ENCODE measurements at regions not wholly inside any gene's neighbourhood (a gene's known extent, or its start where the extent isn't known, plus 50 kb on each side); places are given as distances from the start of the nearest gene placed in this dataset.
A peak's percentile ranks its signal among the peaks of the same experiment; 100 is the strongest.

DNA sequence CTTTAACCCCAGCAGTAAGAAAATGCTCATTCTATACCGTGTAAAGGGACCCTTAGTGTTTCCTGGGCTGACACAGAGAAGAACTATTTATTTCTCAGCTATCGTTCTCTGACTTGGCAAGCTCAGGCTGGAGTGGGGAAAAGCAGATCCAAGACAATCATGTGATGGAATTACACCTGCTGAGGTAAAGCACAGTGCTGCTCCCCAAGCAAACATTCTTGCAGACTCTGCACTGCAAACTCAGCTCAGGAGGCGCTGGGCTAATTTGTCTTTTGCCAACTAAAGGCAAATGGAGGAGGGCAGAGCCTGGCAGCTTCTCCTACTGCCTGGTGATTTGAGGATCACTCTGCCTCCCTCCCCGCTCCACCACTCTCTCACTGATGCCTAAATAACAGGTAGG lies 57.8 kb upstream of the FUT8 start:
- no peak for DNase-seq (ENCODE audit: low read depth in 1 of 2, low spot score in 1 of 2)
- TF ChIP-seq, protein P1, sequence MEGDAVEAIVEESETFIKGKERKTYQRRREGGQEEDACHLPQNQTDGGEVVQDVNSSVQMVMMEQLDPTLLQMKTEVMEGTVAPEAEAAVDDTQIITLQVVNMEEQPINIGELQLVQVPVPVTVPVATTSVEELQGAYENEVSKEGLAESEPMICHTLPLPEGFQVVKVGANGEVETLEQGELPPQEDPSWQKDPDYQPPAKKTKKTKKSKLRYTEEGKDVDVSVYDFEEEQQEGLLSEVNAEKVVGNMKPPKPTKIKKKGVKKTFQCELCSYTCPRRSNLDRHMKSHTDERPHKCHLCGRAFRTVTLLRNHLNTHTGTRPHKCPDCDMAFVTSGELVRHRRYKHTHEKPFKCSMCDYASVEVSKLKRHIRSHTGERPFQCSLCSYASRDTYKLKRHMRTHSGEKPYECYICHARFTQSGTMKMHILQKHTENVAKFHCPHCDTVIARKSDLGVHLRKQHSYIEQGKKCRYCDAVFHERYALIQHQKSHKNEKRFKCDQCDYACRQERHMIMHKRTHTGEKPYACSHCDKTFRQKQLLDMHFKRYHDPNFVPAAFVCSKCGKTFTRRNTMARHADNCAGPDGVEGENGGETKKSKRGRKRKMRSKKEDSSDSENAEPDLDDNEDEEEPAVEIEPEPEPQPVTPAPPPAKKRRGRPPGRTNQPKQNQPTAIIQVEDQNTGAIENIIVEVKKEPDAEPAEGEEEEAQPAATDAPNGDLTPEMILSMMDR (IDR thresholded peaks at IDR 0.05; ENCODE audit: low read depth, low read length) = no peak
- Histone ChIP-seq H3K36me3 (no peaks in the 10 kb centered on the region), H3K4me3 (no peak overlapping the region), H3K27me3 (no peaks in the 10 kb centered on the region), H3K27ac (no peak overlapping the region), H3K4me1 (ENCODE audit: low read depth) (no peaks in the 10 kb centered on the region), H3K9me3 (ENCODE audit: low read depth) (no peaks in the 10 kb centered on the region)

DNA sequence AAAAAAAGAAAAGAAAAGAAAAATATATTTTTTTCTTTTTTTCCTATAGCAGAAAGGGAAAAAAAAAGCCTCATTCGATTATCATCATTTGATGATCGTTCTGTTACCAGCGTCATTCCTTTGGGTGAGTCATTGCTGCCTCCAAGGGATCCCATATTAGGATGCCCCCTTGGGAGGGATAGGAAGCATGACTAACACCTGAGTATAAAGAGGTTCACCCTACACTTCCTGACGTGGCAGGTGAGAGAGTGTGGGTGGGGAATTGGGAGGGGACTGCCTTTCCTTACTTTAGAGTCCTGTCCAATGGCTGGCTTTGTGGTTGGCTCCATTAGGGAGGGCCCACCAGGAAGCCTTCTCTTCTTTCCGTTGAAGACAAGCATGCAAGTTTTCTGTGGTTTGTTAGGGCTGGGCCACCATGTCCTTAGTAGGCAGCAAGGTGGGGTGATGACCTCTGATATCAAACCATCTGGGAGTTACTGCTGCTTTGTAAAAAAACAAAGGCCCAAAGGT lies 56.1 kb upstream of the FUT8 start:
- peak in 1 of 2 donors; percentile 66 for DNase-seq (ENCODE audit: low read depth in 1 of 2, low spot score in 1 of 2)
- no peaks in the 10 kb centered on the region for H3K27me3 ChIP-seq
- TF ChIP-seq, protein P1 (IDR thresholded peaks at IDR 0.05; ENCODE audit: low read depth, low read length) = no peak
- H3K27ac ChIP-seq = no peak overlapping the region
- no peaks in the 10 kb centered on the region for H3K4me1 ChIP-seq (ENCODE audit: low read depth)
- no peaks in the 10 kb centered on the region for H3K36me3 ChIP-seq
- H3K4me3 ChIP-seq = no peak overlapping the region
- H3K9me3 ChIP-seq (ENCODE audit: low read depth) = no peaks in the 10 kb centered on the region

DNA sequence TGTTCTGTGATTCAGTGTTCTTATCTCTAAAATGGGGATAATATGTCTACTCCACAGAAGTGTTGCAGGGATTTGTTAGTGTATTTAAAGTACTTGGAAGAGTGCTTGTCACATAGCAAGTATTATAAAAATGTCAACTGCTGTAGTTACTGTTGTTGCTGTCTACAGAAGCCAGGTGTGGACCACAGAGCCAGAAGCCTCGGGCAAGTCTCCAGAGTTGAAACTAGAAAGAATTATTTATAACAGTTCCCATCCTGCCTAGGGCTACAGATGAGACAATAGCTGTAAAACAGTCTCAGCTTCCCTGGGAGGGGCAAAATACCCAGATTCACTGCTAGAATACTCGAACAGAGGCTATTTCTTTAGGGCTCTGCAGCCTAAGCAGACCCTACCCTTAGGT lies 55.4 kb upstream of the FUT8 start:
- Histone ChIP-seq H3K27me3 (no peaks in the 10 kb centered on the region), H3K27ac (no peak overlapping the region), H3K9me3 (ENCODE audit: low read depth) (no peaks in the 10 kb centered on the region), H3K36me3 (no peaks in the 10 kb centered on the region), H3K4me3 (no peak overlapping the region), H3K4me1 (ENCODE audit: low read depth) (peaks cover 5% of the 10 kb centered on the region)
- no peak for DNase-seq (ENCODE audit: low read depth in 1 of 2, low spot score in 1 of 2)
- TF ChIP-seq, protein P1 (IDR thresholded peaks at IDR 0.05; ENCODE audit: low read depth, low read length) = no peak

DNA sequence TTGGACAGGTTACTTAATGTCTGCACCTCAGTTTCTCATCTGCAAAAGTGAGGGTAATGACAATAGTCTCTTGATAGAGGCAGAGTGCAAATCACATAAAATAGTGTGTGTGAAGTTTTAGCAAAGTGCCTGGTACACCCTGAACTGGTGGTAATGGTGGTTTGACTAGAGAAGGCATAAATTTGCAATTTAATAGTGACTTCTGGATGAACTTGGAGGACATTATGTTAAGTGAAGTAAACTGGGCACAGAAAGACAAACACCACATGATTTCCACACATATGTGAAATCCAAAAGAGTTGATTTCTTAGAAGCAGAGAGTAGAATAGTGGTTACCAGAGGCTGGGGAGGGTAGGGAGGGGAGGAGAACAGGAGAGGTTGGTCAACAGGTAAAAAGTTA lies 54.8 kb upstream of the FUT8 start:
- Histone ChIP-seq H3K27me3 (no peaks in the 10 kb centered on the region), H3K9me3 (ENCODE audit: low read depth) (no peaks in the 10 kb centered on the region), H3K27ac (no peak overlapping the region), H3K4me1 (ENCODE audit: low read depth) (peaks cover 8% of the 10 kb centered on the region), H3K36me3 (no peaks in the 10 kb centered on the region), H3K4me3 (no peak overlapping the region)
- DNase-seq (ENCODE audit: low read depth in 1 of 2, low spot score in 1 of 2) = no peak
- TF ChIP-seq, protein P1 (IDR thresholded peaks at IDR 0.05; ENCODE audit: low read depth, low read length) = no peak

DNA sequence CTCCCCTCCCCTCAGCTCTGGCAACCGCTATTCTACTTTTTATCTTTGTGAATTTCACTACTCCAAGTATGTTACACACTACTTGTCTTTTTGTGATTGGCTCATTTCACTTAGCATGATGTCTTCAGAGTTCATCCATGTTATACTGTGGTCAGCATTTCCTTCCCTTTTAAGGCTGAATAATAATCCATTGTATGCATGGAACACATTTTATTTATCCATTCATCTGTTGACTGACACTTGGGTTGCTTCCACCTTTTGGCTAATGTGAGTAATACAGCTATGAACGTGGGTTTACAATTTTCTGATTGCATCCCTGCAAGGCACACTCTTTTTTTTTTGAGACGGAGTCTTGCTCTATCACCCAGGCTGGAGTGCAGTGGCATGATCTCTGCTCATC lies 53.0 kb upstream of the FUT8 start:
- H3K36me3 ChIP-seq = no peaks in the 10 kb centered on the region
- H3K9me3 ChIP-seq (ENCODE audit: low read depth) = no peaks in the 10 kb centered on the region
- TF ChIP-seq, protein P1 (IDR thresholded peaks at IDR 0.05; ENCODE audit: low read depth, low read length) = peak; percentile 22
- H3K4me3 ChIP-seq = no peak overlapping the region
- peaks cover 8% of the 10 kb centered on the region for H3K4me1 ChIP-seq (ENCODE audit: low read depth)
- peak in 1 of 2 donors; percentile 66 for DNase-seq (ENCODE audit: low read depth in 1 of 2, low spot score in 1 of 2)
- no peaks in the 10 kb centered on the region for H3K27me3 ChIP-seq
- H3K27ac ChIP-seq = no peak overlapping the region

All from cardiac muscle cell (in vitro differentiated cells and primary cell).